GM19463 (cell line): ENCODE measurements at regions not wholly inside any gene's neighbourhood (a gene's known extent, or its start where the extent isn't known, plus 50 kb on each side); places are given as distances from the start of the nearest gene placed in this dataset.

Experiments used
- ATAC-seq: cut with Tn5 transposase; IDR thresholded peaks from one replicate; pipeline ENCODE4 v1.9.1; 2021; ENCODE audit warnings: mild to moderate bottlenecking, moderate library complexity; ENCODE audit not compliant: unreplicated experiment

GRCh38 chr14:30484201-30484600 lies 74.8 kb upstream of the G2E3 start:
- ATAC-seq: no peak

DNA sequence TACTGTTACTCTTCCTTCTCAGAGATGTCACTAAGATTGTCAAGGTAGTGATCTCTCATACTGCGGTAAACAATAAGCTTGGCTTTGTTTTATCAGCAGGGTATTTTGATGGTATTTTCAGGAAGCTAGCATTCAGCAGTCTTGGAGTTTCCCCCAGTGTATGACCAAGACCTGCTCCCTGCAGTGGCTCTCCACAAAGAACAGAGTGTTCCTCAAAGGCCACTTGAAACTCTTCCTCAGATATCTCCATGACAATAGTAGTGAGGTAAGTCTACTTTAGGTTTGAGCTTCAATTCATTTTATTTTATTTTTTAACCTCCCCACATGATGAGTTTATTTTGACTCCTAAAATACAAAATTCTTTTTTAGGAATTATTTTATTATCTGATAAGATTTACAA lies 74.0 kb upstream of the G2E3 start:
- ATAC-seq: no peak

GRCh38 chr14:30496852-30497251 lies 62.1 kb upstream of the G2E3 start:
- no peak for ATAC-seq

DNA sequence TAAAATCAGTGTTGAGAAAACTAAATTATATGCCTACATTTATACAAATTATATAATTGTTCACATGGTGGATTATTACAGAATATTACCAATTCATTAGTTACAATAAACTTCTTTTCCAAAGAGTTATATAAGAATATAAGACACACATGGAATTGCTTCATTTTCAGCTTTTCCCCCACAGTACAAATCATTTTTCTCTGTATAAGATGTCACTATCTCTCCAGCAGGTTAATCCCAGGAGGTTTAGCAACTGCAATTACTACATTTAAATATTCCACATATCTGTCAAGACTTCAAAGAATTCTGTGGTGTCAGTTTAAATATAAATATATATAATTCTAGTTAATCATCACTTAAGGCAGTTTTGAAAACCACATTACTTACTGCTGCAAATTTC lies 59.6 kb upstream of the G2E3 start:
- ATAC-seq: no peak

- ATAC-seq: no peak
These were observed 58.7 kb upstream of the G2E3 start for GRCh38 chr14:30500222-30500621.

DNA sequence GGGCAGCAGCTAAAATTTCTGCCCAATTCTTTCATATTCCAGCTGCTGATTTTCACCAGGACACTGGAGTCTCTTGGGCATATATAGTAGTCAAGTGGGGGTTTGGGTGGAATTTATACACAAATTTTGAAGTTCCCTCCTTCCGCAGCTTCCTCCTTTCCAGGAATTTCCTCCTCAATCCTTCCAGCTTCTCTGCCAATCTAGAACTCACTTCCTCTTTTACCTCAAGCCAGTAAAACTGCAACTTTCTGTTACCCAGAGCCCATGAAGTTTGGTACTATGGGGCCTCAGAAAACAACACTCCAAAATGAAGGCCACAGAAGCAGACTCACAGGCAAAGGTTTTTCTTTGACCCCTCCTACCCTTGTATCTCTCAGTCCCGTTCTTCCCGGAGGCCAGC lies 51.7 kb upstream of the G2E3 start:
- ATAC-seq: no peak
